GM12878 (cell line): ENCODE measurements at regions not wholly inside any gene's neighbourhood (a gene's known extent, or its start where the extent isn't known, plus 50 kb on each side); places are given as distances from the start of the nearest gene placed in this dataset.

Experiments
- ATAC-seq: fragments of 200-7000 bp; cut with Tn5 transposase; 3 replicates; pipeline ENCODE4 v1.9.1; 2020; ENCODE audit warnings: mild to moderate bottlenecking, moderate library complexity
- BruUV-seq: library from RNA; stranded (reverse); fragments of 400-500 nt; replicated peaks from 2 replicates; lab custom pipeline; 2021; lab: Mats Ljungman, UMichigan
- CTCF ChIA-PET: fragments of 300-600 bp; sonication (Branson Sonifier 250); formaldehyde crosslinking; extraction: SDS; loops from one replicate; lab custom pipeline; 2021; ENCODE audit warnings: inconsistent platforms; lab: Yijun Ruan, JAX
- POLR2A ChIA-PET: fragments of 350-600 bp; formaldehyde crosslinking; extraction: SDS; loops from one replicate; lab custom pipeline; 2021; ENCODE audit warnings: inconsistent platforms; lab: Charles Lee
- RAD21 ChIA-PET: fragments of 300-600 bp; sonication (Branson Sonifier 250); formaldehyde crosslinking; loops from one replicate; lab custom pipeline; 2023; ENCODE audit warnings: antibody characterized with exemption; ENCODE audit not compliant: unreplicated experiment; lab: Charles Lee
- SMC1A ChIA-PET: fragments of 300-600 bp; sonication (Branson Sonifier 250); formaldehyde crosslinking; loops from one replicate; lab custom pipeline; 2023; ENCODE audit not compliant: unreplicated experiment, uncharacterized antibody; lab: Charles Lee
- DNase-seq: peaks from one replicate; pipeline ENCODE4 v3.0.0-alpha.2; 2011; ENCODE audit warnings: low read depth, low spot score
- FAIRE-seq: peaks from 3 replicates; lab custom pipeline; 2011; peaks lifted over from hg19 to GRCh38; lab: Jason Lieb, UNC
- H2AFZ ChIP-seq: 2 replicates; pipeline ENCODE4 v1.6.0; 2011; ENCODE audit warnings: low read depth, low read length, control low read depth; ENCODE audit not compliant: control insufficient read depth
- H3K27ac ChIP-seq: 2 replicates; pipeline ENCODE4 v1.5.1; 2011; ENCODE audit warnings: control low read depth; ENCODE audit not compliant: control insufficient read depth, insufficient read depth
- H3K27me3 ChIP-seq, 2 experiments: replicated peaks in 1 of 2; 2 replicates each; pipeline versions ENCODE4 v1.6.0 to v1.6.1; 2011; ENCODE audit warnings: low read length in 1 of 2; ENCODE audit not compliant: control insufficient read depth in 2 of 2, insufficient read depth in 2 of 2
- H3K36me3 ChIP-seq, 2 experiments: 2 replicates each; pipeline ENCODE4 v1.5.1; 2011; ENCODE audit warnings: low read length in 1 of 2; ENCODE audit not compliant: control insufficient read depth in 2 of 2, insufficient read depth in 2 of 2
- H3K4me1 ChIP-seq: 2 replicates; pipeline ENCODE4 v1.6.1; 2011; ENCODE audit warnings: mild to moderate bottlenecking, low read length, moderate library complexity, mixed read lengths; ENCODE audit not compliant: control insufficient read depth, insufficient read depth
- H3K4me2 ChIP-seq: 2 replicates; pipeline ENCODE4 v1.6.0; 2011; ENCODE audit warnings: control low read depth; ENCODE audit not compliant: control insufficient read depth, insufficient read depth
- H3K4me3 ChIP-seq: fragments of 200-600 bp; sonication (generic); 2 replicates; pipeline ENCODE4 v1.5.1; 2016
- H3K79me2 ChIP-seq: 2 replicates; pipeline ENCODE4 v1.6.0; 2011; ENCODE audit warnings: low read length; ENCODE audit not compliant: control insufficient read depth, insufficient read depth
- H3K9ac ChIP-seq: 2 replicates; pipeline ENCODE4 v1.8.0; 2011; ENCODE audit warnings: low read length, control low read depth, mixed read lengths; ENCODE audit not compliant: control insufficient read depth, insufficient read depth
- H3K9me3 ChIP-seq: replicated peaks from 3 replicates; pipeline ENCODE4 v1.5.1; 2011; ENCODE audit warnings: mild to moderate bottlenecking, low read length; ENCODE audit not compliant: control insufficient read depth, insufficient read depth
- H4K20me1 ChIP-seq: 2 replicates; pipeline ENCODE4 v1.6.0; 2011; ENCODE audit not compliant: control insufficient read depth, insufficient read depth
- BMI1 ChIP-seq: fragments of 450-650 bp; IDR thresholded peaks from 2 replicates; pipeline ENCODE4 v1.6.1; 2016; ENCODE audit warnings: mild to moderate bottlenecking, moderate library complexity, borderline replicate concordance
- CHD1 ChIP-seq: IDR thresholded peaks from 2 replicates; pipeline ENCODE4 v1.6.1; 2012; ENCODE audit warnings: low read depth, low read length, improper control_type of control experiment
- CREM ChIP-seq: IDR thresholded peaks from 2 replicates; pipeline ENCODE4 v1.6.1; 2014; ENCODE audit warnings: antibody characterized with exemption, low read depth
- DPF2 ChIP-seq: fragments of 450-650 bp; IDR thresholded peaks from 2 replicates; pipeline ENCODE4 v1.6.1; 2017; ENCODE audit warnings: mild to moderate bottlenecking
- ESRRA ChIP-seq: IDR thresholded peaks from 2 replicates; pipeline ENCODE4 v1.6.1; 2012; ENCODE audit warnings: mild to moderate bottlenecking, low read length, improper control_type of control experiment
- GABPA ChIP-seq: IDR thresholded peaks from 2 replicates; pipeline ENCODE4 v1.6.1; 2014; ENCODE audit warnings: antibody characterized with exemption, low read depth, mild to moderate bottlenecking, inconsistent platforms
- LARP7 ChIP-seq: fragments of 450-650 bp; IDR thresholded peaks from 2 replicates; pipeline ENCODE4 v1.6.1; 2017; ENCODE audit warnings: mild to moderate bottlenecking
- MEF2B ChIP-seq: fragments of 450-650 bp; IDR thresholded peaks from 2 replicates; pipeline ENCODE4 v1.6.1; 2018; ENCODE audit warnings: mild to moderate bottlenecking, moderate library complexity; ENCODE audit not compliant: partially characterized antibody, poor library complexity, severe bottlenecking
- NRF1 ChIP-seq: conservative IDR thresholded peaks from 2 replicates; pipeline ENCODE4 v1.6.1; 2011; ENCODE audit warnings: mild to moderate bottlenecking, low read depth, low read length, improper control_type of control experiment
- PML ChIP-seq: IDR thresholded peaks from 2 replicates; pipeline ENCODE4 v1.6.1; 2012; ENCODE audit warnings: low read length, inconsistent platforms
- RFX5 ChIP-seq: IDR thresholded peaks from 2 replicates; pipeline ENCODE4 v1.6.1; 2011; ENCODE audit warnings: low read depth, low read length, improper control_type of control experiment
- SUZ12 ChIP-seq: fragments of 200-600 bp; sonication (generic); IDR thresholded peaks from one replicate; pipeline ENCODE4 v1.6.1; 2018; ENCODE audit warnings: antibody characterized with exemption, mild to moderate bottlenecking; ENCODE audit not compliant: unreplicated experiment
- YY1 ChIP-seq: IDR thresholded peaks from 2 replicates; pipeline ENCODE4 v1.6.1; 2011; ENCODE audit warnings: low read depth, mild to moderate bottlenecking, low read length
- ZNF24 ChIP-seq: fragments of 450-650 bp; IDR thresholded peaks from 2 replicates; pipeline ENCODE4 v1.6.1; 2017; ENCODE audit warnings: antibody characterized with exemption, mild to moderate bottlenecking
- ZNF622 ChIP-seq: fragments of 450-650 bp; IDR thresholded peaks from 2 replicates; pipeline ENCODE4 v1.6.1; 2017; ENCODE audit warnings: mild to moderate bottlenecking, inconsistent platforms
- WGBS: methylation state at CpG from one replicate; pipeline ENCODE4 v1.1.6; 2016; ENCODE audit warnings: low lambda C conversion rate; ENCODE audit not compliant: insufficient replicate concordance, insufficient coverage; ENCODE audit errors: missing lambda C conversion rate; 5-methylcytosine and 5-hydroxymethylcytosine counted together
- in situ Hi-C: fragments of 300-500 bp; cut with MboI; formaldehyde crosslinking; loops from 9 replicates; pipeline ENCODE4 v1.14.3; 2018; ENCODE audit warnings: mixed read lengths
- intact Hi-C: fragments of 100-400 bp; cut with micrococcal nuclease; formaldehyde crosslinking; loops from one replicate; pipeline ENCODE4 v1.14.2; 2022; ENCODE audit not compliant: unreplicated experiment

DNA sequence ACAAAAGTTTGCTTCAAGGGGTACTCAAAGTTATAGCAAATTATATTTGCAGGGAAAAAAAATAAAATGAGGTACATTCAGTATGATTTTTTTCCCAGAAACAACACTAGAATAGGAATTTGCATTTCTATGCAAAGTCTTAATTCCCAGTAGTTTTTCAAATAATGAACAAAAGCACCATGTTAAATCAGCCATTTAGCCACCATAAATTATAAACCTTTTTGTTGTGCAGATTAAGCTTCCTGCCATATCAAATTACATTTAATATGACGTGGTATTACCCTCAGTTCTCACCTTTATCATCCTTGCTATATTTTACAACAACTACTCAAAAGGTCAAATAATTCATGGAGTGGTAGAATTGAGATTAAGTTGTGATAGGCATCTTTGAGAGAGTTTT lies 136.6 kb upstream of the FRY start:
- WGBS: 33% methylated on average over 1 of the region's 1 CpG
- Histone ChIP-seq H3K4me3 (no peak overlapping the region), H3K27ac (no peak overlapping the region), H3K9me3 (no peaks in the 10 kb centered on the region; the same call in 2 of the 3 replicates), H2AFZ (no peak overlapping the region), H3K4me2 (no peak overlapping the region), H3K36me3 (no peaks in the 10 kb centered on the region), H3K27me3 (no peaks in the 10 kb centered on the region), H4K20me1 (no peaks in the 10 kb centered on the region), H3K79me2 (no peaks in the 10 kb centered on the region), H3K9ac (no peak overlapping the region), H3K4me1 (peaks cover 7% of the 10 kb centered on the region; the same call in 1 of the 2 replicates)
- no peak for FAIRE-seq
- TF ChIP-seq DPF2 (no peak), YY1 (no peak), NRF1 (no peak), ZNF24 (no peak), ESRRA (no peak), MEF2B (no peak), ZNF622 (no peak), SUZ12 (no peak), CREM (no peak), PML (no peak), LARP7 (no peak), CHD1 (no peak), RFX5 (no peak), GABPA (no peak), BMI1 (no peak)
- DNase-seq: no peak
- intact Hi-C loops: no loop called here
- no peak for ATAC-seq
- SMC1A ChIA-PET: interaction anchor here (0.8 to 2.4 kb wide), 3 partner anchors 9 to 15 kb away, joined by 3 to 16 read pairs (median 4); no protein-coding TSS in a partner anchor
- no TSS peak for BruUV-seq
- CTCF ChIA-PET: interaction anchor here (5.4 kb wide), 1 partner anchor 15 kb away, joined by 49 read pairs; no protein-coding TSS in a partner anchor
- POLR2A ChIA-PET: no interaction called here
- in situ Hi-C loops: no loop called here
- RAD21 ChIA-PET: interaction anchor here (2.4 kb wide), 1 partner anchor 15 kb away, joined by 12 read pairs; no protein-coding TSS in a partner anchor
